ENCODE measurements at regions not wholly inside any gene's neighbourhood (a gene's known extent, or its start where the extent isn't known, plus 50 kb on each side); places are given as distances from the start of the nearest gene placed in this dataset.

GRCh38 chr12:61610143-61610542 lies 650.1 kb upstream of the USP15 start:
- DNase-seq: no peak

- no peak for DNase-seq
Observed at GRCh38 chr12:61629702-61630101, 630.5 kb upstream of the USP15 start.

- DNase-seq: no peak
Observed at GRCh38 chr12:61646639-61647038, 613.6 kb upstream of the USP15 start.

- no peak for DNase-seq
Observed at GRCh38 chr12:61647566-61647965, 612.6 kb upstream of the USP15 start.

GRCh38 chr12:61652265-61652664 lies 607.9 kb upstream of the USP15 start:
- no peak for DNase-seq

- no peak for DNase-seq
Observed at GRCh38 chr12:61654698-61655097, 605.5 kb upstream of the USP15 start.

GRCh38 chr12:61655241-61655640 lies 605.0 kb upstream of the USP15 start:
- DNase-seq: no peak

GRCh38 chr12:61667676-61668075 lies 592.5 kb upstream of the USP15 start:
- no peak for DNase-seq

- no peak for DNase-seq
Observed at GRCh38 chr12:61676520-61676919, 583.7 kb upstream of the USP15 start.

GRCh38 chr12:61687407-61687806 lies 572.8 kb upstream of the USP15 start:
- DNase-seq: no peak

GRCh38 chr12:61694214-61694613 lies 566.0 kb upstream of the USP15 start:
- no peak for DNase-seq

- DNase-seq: no peak
Observed at GRCh38 chr12:61701471-61701870, 558.7 kb upstream of the USP15 start.

- DNase-seq: no peak
Observed at GRCh38 chr12:61706783-61707182, 553.4 kb upstream of the USP15 start.

GRCh38 chr12:61713121-61713520 lies 547.1 kb upstream of the USP15 start:
- no peak for DNase-seq

GRCh38 chr12:61717986-61718385 lies 542.2 kb upstream of the USP15 start:
- DNase-seq: no peak

GRCh38 chr12:61739925-61740324 lies 520.3 kb upstream of the USP15 start:
- DNase-seq: no peak

- DNase-seq: peak; percentile 59
Observed at GRCh38 chr12:61750604-61751003, 509.6 kb upstream of the USP15 start.

GRCh38 chr12:61754214-61754613 lies 506.0 kb upstream of the USP15 start:
- no peak for DNase-seq

GRCh38 chr12:61757831-61758505 lies 502.2 kb upstream of the USP15 start:
- DNase-seq: no peak

GRCh38 chr12:61758661-61759060 lies 501.5 kb upstream of the USP15 start:
- no peak for DNase-seq

- DNase-seq: no peak
Observed at GRCh38 chr12:61765926-61766325, 494.3 kb upstream of the USP15 start.

- no peak for DNase-seq
Observed at GRCh38 chr12:61780435-61780834, 479.8 kb upstream of the USP15 start.

- no peak for DNase-seq
Observed at GRCh38 chr12:61781021-61781581, 479.1 kb upstream of the USP15 start.

GRCh38 chr12:61796846-61797245 lies 463.4 kb upstream of the USP15 start:
- DNase-seq: no peak

GRCh38 chr12:61797266-61797665 lies 462.9 kb upstream of the USP15 start:
- DNase-seq: no peak

All from skin of body (tissue), 1 donor.